Mucosa of rectum (tissue), 2 donors: ENCODE measurements at regions not wholly inside any gene's neighbourhood (a gene's known extent, or its start where the extent isn't known, plus 50 kb on each side); places are given as distances from the start of the nearest gene placed in this dataset.
"Not testable (repeated sequence)": the region's sequence is repeated elsewhere in the genome, so short reads cannot be mapped to it uniquely, and the experiment has no call there.

ENCODE experiments used
- H3K27ac ChIP-seq, 2 donors: one replicate each; pipeline ENCODE4 v1.7.0; 2013; ENCODE audit warnings: inconsistent platforms in 2 of 2, low read depth in 2 of 2, low read length in 2 of 2
- H3K27me3 ChIP-seq, 2 donors: one replicate each; pipeline ENCODE4 v1.7.0; 2013; ENCODE audit warnings: low read length in 2 of 2; ENCODE audit not compliant: control insufficient read depth in 2 of 2, insufficient read depth in 2 of 2
- H3K36me3 ChIP-seq, 2 donors: one replicate each; pipeline ENCODE4 v1.7.0; 2013; ENCODE audit warnings: low read length in 2 of 2; ENCODE audit not compliant: control insufficient read depth in 2 of 2, insufficient read depth in 2 of 2
- H3K4me1 ChIP-seq, 2 donors: one replicate each; pipeline ENCODE4 v1.7.0; 2013; ENCODE audit warnings: low read length in 2 of 2, mild to moderate bottlenecking in 1 of 2; ENCODE audit not compliant: control insufficient read depth in 2 of 2, insufficient read depth in 2 of 2
- H3K4me3 ChIP-seq, 2 donors: one replicate each; pipeline ENCODE4 v1.7.0; 2013; ENCODE audit warnings: low read length in 2 of 2
- H3K9ac ChIP-seq, 2 donors: one replicate each; pipeline ENCODE4 v1.7.0; 2013; ENCODE audit warnings: low read length in 2 of 2, low read depth in 1 of 2, mild to moderate bottlenecking in 1 of 2
- H3K9me3 ChIP-seq, 2 donors: one replicate each; pipeline ENCODE4 v1.7.0; 2013; ENCODE audit warnings: low read length in 2 of 2; ENCODE audit not compliant: control insufficient read depth in 2 of 2
- donor health status: healthy.
- donor health status: Normal muscosa, but diverticular disease.

- H3K4me3 ChIP-seq = no peak overlapping the region
- no peaks in the 10 kb centered on the region for H3K4me1 ChIP-seq
- no peaks in the 10 kb centered on the region for H3K36me3 ChIP-seq
- H3K27me3 ChIP-seq = no peaks in the 10 kb centered on the region
- peaks cover 0 to 2% of the 10 kb centered on the region in 2 donors for H3K9me3 ChIP-seq
- no peak overlapping the region for H3K9ac ChIP-seq
- no peak overlapping the region for H3K27ac ChIP-seq
These were observed 926.3 kb downstream of the TLE4 start for GRCh38 chr9:80498001-80498555.

- Histone ChIP-seq H3K9ac (no peak overlapping the region), H3K27me3 (no peaks in the 10 kb centered on the region)
These were observed 925.3 kb downstream of the TLE4 start for GRCh38 chr9:80496901-80497556.

GRCh38 chr9:80493258-80493657, 921.5 kb downstream of the TLE4 start:
- Histone ChIP-seq H3K9me3 (peaks cover 0 to 2% of the 10 kb centered on the region in 2 donors), H3K27ac (no peak overlapping the region), H3K9ac (no peak overlapping the region), H3K4me1 (no peaks in the 10 kb centered on the region), H3K4me3 (no peak overlapping the region), H3K27me3 (no peaks in the 10 kb centered on the region), H3K36me3 (no peaks in the 10 kb centered on the region)

More at GRCh38 chr9:80496901-80497556, 925.3 kb downstream of the TLE4 start:
- H3K4me3 ChIP-seq = no peak overlapping the region
- no peaks in the 10 kb centered on the region for H3K4me1 ChIP-seq
- H3K27ac ChIP-seq = no peak overlapping the region
- peaks cover 0 to 2% of the 10 kb centered on the region in 2 donors for H3K9me3 ChIP-seq
- H3K36me3 ChIP-seq = no peaks in the 10 kb centered on the region

GRCh38 chr9:80492221-80492620, 920.5 kb downstream of the TLE4 start:
- Histone ChIP-seq H3K27me3 (no peaks in the 10 kb centered on the region), H3K9ac (no peak overlapping the region)

GRCh38 chr9:80491086-80491696, 919.4 kb downstream of the TLE4 start:
- Histone ChIP-seq H3K27me3 (no peaks in the 10 kb centered on the region), H3K4me3 (no peak overlapping the region), H3K27ac (no peak overlapping the region), H3K9ac (no peak overlapping the region), H3K4me1 (no peaks in the 10 kb centered on the region), H3K9me3 (peaks cover 0 to 2% of the 10 kb centered on the region in 2 donors), H3K36me3 (no peaks in the 10 kb centered on the region)

More at GRCh38 chr9:80492221-80492620, 920.5 kb downstream of the TLE4 start:
- no peak overlapping the region for H3K4me3 ChIP-seq
- no peak overlapping the region for H3K27ac ChIP-seq
- H3K4me1 ChIP-seq = no peaks in the 10 kb centered on the region
- no peaks in the 10 kb centered on the region for H3K36me3 ChIP-seq
- H3K9me3 ChIP-seq = peaks cover 0 to 2% of the 10 kb centered on the region in 2 donors

GRCh38 chr9:80489329-80489728, 917.6 kb downstream of the TLE4 start:
- Histone ChIP-seq H3K9me3 (no peaks in the 10 kb centered on the region), H3K36me3 (no peaks in the 10 kb centered on the region), H3K4me1 (no peaks in the 10 kb centered on the region), H3K9ac (no peak overlapping the region), H3K27ac (no peak overlapping the region), H3K4me3 (no peak overlapping the region), H3K27me3 (no peaks in the 10 kb centered on the region)

- peaks cover 5 to 10% of the 10 kb centered on the region in 2 donors for H3K9me3 ChIP-seq
- no peaks in the 10 kb centered on the region for H3K36me3 ChIP-seq
- no peak overlapping the region for H3K9ac ChIP-seq
These were observed 913.9 kb downstream of the TLE4 start for GRCh38 chr9:80485420-80486250.

GRCh38 chr9:80482251-80482650, 910.5 kb downstream of the TLE4 start:
- not testable (repeated sequence) for H3K27me3 ChIP-seq, H3K4me1 ChIP-seq, H3K36me3 ChIP-seq, H3K27ac ChIP-seq, H3K9ac ChIP-seq, H3K4me3 ChIP-seq
- peaks cover 5 to 10% of the 10 kb centered on the region in 2 donors for H3K9me3 ChIP-seq

More at GRCh38 chr9:80485420-80486250, 913.9 kb downstream of the TLE4 start:
- no peak overlapping the region for H3K27ac ChIP-seq
- no peaks in the 10 kb centered on the region for H3K4me1 ChIP-seq
- H3K27me3 ChIP-seq = no peaks in the 10 kb centered on the region
- H3K4me3 ChIP-seq = no peak overlapping the region

- H3K4me1 ChIP-seq = no peaks in the 10 kb centered on the region
- no peaks in the 10 kb centered on the region for H3K27me3 ChIP-seq
- H3K27ac ChIP-seq = no peak overlapping the region
- H3K9ac ChIP-seq = no peak overlapping the region
- H3K4me3 ChIP-seq = no peak overlapping the region
- no peaks in the 10 kb centered on the region for H3K36me3 ChIP-seq
- H3K9me3 ChIP-seq = no peaks in the 10 kb centered on the region
These were observed 895.9 kb downstream of the TLE4 start for GRCh38 chr9:80467632-80468031.

GRCh38 chr9:80465556-80465955, 893.8 kb downstream of the TLE4 start:
- Histone ChIP-seq H3K27ac (no peak overlapping the region), H3K27me3 (no peaks in the 10 kb centered on the region), H3K4me3 (no peak overlapping the region), H3K9me3 (no peaks in the 10 kb centered on the region), H3K9ac (no peak overlapping the region), H3K36me3 (no peaks in the 10 kb centered on the region), H3K4me1 (no peaks in the 10 kb centered on the region)
